ENCODE measurements at regions not wholly inside any gene's neighbourhood (a gene's known extent, or its start where the extent isn't known, plus 50 kb on each side); places are given as distances from the start of the nearest gene placed in this dataset.
"Not testable (repeated sequence)": the region's sequence is repeated elsewhere in the genome, so short reads cannot be mapped to it uniquely, and the experiment has no call there.

- no peak for FAIRE-seq
- 0% methylated on average over 1 of the region's 1 CpG for WGBS (ENCODE audit: insufficient coverage, low coverage, missing lambda C conversion rate)
- in situ Hi-C loops (cut with MboI) (no loop called here), intact Hi-C loops (cut with micrococcal nuclease) (no loop called here)
- no peaks in the 10 kb centered on the region for H3K4me1 ChIP-seq (replicated peaks in 1 of 2; ENCODE audit: control insufficient read depth in 2 of 2, insufficient read depth in 2 of 2, low read length in 2 of 2)
- no peaks in the 10 kb centered on the region for H3K27me3 ChIP-seq (ENCODE audit: control insufficient read depth in 2 of 2, insufficient read depth in 2 of 2, low read length in 2 of 2)
- no peaks in the 10 kb centered on the region for H3K79me2 ChIP-seq (ENCODE audit: control insufficient read depth, insufficient read depth, low read length)
- BruUV-seq (replicated peaks) = no TSS peak
- no peak overlapping the region for H3K4me3 ChIP-seq
- ChIA-PET POLR2A (interaction anchor here (0.6 kb wide), 1 partner anchor 132 kb away, joined by 4 read pairs; no protein-coding TSS in a partner anchor), CTCF (ENCODE audit: low intra/inter-chr PET ratio) (no interaction called here)
- no peaks in the 10 kb centered on the region for H3K36me3 ChIP-seq (ENCODE audit: control insufficient read depth, insufficient read depth, low read length)
- no peak overlapping the region for H3K9ac ChIP-seq (ENCODE audit: insufficient read depth in 1 of 2, low read depth in 2 of 2, low read length in 2 of 2)
- H2AFZ ChIP-seq (ENCODE audit: low read depth, low read length) = no peak overlapping the region
- ATAC-seq = no peak
- no peaks in the 10 kb centered on the region for H4K20me1 ChIP-seq (replicated peaks; ENCODE audit: control insufficient read depth, insufficient read depth, low read length)
- no peak overlapping the region for H3K4me2 ChIP-seq (ENCODE audit: insufficient read depth, low read length)
- TF ChIP-seq NFE2L1 (tag; IDR thresholded peaks at IDR 0.05; ENCODE audit: borderline replicate concordance, low read depth) (no peak), ZNF316 (IDR thresholded peaks at IDR 0.05) (peak; percentile 74), CHD4 (IDR thresholded peaks at IDR 0.05; ENCODE audit: insufficient read depth, insufficient replicate concordance, low read depth, low read length, poor library complexity, severe bottlenecking) (no peak), THRAP3 (IDR thresholded peaks at IDR 0.05; ENCODE audit: borderline replicate concordance) (no peak), C11orf30 (IDR thresholded peaks at IDR 0.05; ENCODE audit: low read depth) (peak; percentile 43; the same call in 1 of the 2 replicates), ZNF609 (CRISPR knock-in tag; IDR thresholded peaks at IDR 0.05; ENCODE audit: borderline replicate concordance) (no peak), PHF8 (IDR thresholded peaks at IDR 0.05; ENCODE audit: borderline replicate concordance, low read length) (no peak)
- TF ChIP-seq, protein P1, sequence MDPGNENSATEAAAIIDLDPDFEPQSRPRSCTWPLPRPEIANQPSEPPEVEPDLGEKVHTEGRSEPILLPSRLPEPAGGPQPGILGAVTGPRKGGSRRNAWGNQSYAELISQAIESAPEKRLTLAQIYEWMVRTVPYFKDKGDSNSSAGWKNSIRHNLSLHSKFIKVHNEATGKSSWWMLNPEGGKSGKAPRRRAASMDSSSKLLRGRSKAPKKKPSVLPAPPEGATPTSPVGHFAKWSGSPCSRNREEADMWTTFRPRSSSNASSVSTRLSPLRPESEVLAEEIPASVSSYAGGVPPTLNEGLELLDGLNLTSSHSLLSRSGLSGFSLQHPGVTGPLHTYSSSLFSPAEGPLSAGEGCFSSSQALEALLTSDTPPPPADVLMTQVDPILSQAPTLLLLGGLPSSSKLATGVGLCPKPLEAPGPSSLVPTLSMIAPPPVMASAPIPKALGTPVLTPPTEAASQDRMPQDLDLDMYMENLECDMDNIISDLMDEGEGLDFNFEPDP (CRISPR knock-in tag; IDR thresholded peaks at IDR 0.05) = no peak
- no peak for DNase-seq (ENCODE audit: extremely low read depth in 1 of 4, low spot score in 3 of 4)
- no peak overlapping the region for H3K27ac ChIP-seq (ENCODE audit: extremely low read depth, low read depth, low read length)
- H3K9me1 ChIP-seq (ENCODE audit: control insufficient read depth, insufficient read depth, low read length) = no peaks in the 10 kb centered on the region
- H3K9me3 ChIP-seq (replicated peaks; ENCODE audit: control insufficient read depth, insufficient read depth, low read depth, low read length) = no peaks in the 10 kb centered on the region
These were observed 719.3 kb upstream of the RGS18 start for GRCh38 chr1:191438979-191439378.

GRCh38 chr1:191448279-191448678 lies 710.0 kb upstream of the RGS18 start:
- H3K9ac ChIP-seq (ENCODE audit: insufficient read depth in 1 of 2, low read depth in 2 of 2, low read length in 2 of 2); H3K27ac ChIP-seq (ENCODE audit: extremely low read depth, low read depth, low read length); H3K4me3 ChIP-seq; H3K27me3 ChIP-seq (ENCODE audit: control insufficient read depth in 2 of 2, insufficient read depth in 2 of 2, low read length in 2 of 2); intact Hi-C loops (cut with micrococcal nuclease); H3K9me3 ChIP-seq (replicated peaks; ENCODE audit: control insufficient read depth, insufficient read depth, low read depth, low read length); DNase-seq (ENCODE audit: extremely low read depth in 1 of 4, low spot score in 3 of 4); H3K36me3 ChIP-seq (ENCODE audit: control insufficient read depth, insufficient read depth, low read length); H3K9me1 ChIP-seq (ENCODE audit: control insufficient read depth, insufficient read depth, low read length); H3K4me1 ChIP-seq (replicated peaks in 1 of 2; ENCODE audit: control insufficient read depth in 2 of 2, insufficient read depth in 2 of 2, low read length in 2 of 2); CTCF ChIA-PET (ENCODE audit: low intra/inter-chr PET ratio); H3K4me2 ChIP-seq (ENCODE audit: insufficient read depth, low read length); ATAC-seq; H4K20me1 ChIP-seq (replicated peaks; ENCODE audit: control insufficient read depth, insufficient read depth, low read length); BruUV-seq (replicated peaks); H3K79me2 ChIP-seq (ENCODE audit: control insufficient read depth, insufficient read depth, low read length); FAIRE-seq; POLR2A ChIA-PET; in situ Hi-C loops (cut with MboI): not testable (repeated sequence)
- 19% methylated on average over 9 of the region's 9 CpGs for WGBS (ENCODE audit: insufficient coverage, low coverage, missing lambda C conversion rate)
- H2AFZ ChIP-seq (ENCODE audit: low read depth, low read length) = peak overlapping the region; percentile 45; the same call in 1 of the 2 replicates
